ENCODE measurements at regions not wholly inside any gene's neighbourhood (a gene's known extent, or its start where the extent isn't known, plus 50 kb on each side); places are given as distances from the start of the nearest gene placed in this dataset.
"Not testable (repeated sequence)": the region's sequence is repeated elsewhere in the genome, so short reads cannot be mapped to it uniquely, and the experiment has no call there.

DNA sequence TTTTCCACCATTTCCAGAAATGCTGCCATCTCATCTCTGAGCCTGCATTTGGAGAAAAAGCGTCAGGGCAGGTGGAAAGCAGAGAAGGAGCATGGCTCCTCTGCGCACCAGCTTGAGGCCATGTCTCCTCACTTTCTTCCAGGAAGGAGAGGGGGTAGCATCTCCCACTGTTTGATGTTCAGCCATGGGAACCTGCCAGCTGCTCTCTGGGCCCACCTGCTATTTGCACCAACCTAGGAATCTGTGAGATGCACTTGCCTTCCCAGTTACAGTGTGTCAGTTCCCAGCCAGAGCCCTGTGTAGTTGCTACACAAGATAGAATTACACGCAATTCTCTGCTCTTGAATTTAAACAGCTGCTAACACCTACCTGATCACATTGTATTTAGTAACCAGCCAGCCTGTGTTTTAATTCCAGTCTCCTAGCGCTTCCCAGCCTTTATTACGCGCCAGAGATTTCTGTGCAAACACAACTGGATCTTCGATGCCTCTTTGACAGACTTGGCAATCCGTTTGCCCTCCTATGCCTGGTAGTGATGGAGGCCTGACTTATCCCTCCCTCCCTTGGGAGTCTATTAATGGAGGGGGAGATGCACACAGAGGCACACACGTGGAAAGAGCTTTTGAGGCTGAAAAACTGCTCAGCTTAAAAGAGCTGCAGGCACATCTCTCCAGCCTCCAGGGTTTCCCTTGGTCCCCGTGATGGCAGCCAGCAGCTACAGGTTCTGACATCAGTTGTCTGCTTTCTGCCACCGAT is 98.1 kb upstream of the SEC14L1 start:
- DNase-seq (ENCODE audit: low spot score): no peak
- H3K4me3 ChIP-seq (ENCODE audit: severe bottlenecking): no peak overlapping the region
- H3K36me3 ChIP-seq (ENCODE audit: low read depth): no peaks in the 10 kb centered on the region
- peaks cover 10% of the 10 kb centered on the region for H3K4me1 ChIP-seq (ENCODE audit: insufficient read depth, poor library complexity, severe bottlenecking)
- no peaks in the 10 kb centered on the region for H3K27me3 ChIP-seq (ENCODE audit: insufficient read depth, poor library complexity, severe bottlenecking)
- H3K27ac ChIP-seq (ENCODE audit: poor library complexity, severe bottlenecking): no peak overlapping the region
- no peak for ATAC-seq (ENCODE audit: low read depth)
- no peaks in the 10 kb centered on the region for H3K9me3 ChIP-seq (ENCODE audit: severe bottlenecking)
- TF ChIP-seq, protein P1, sequence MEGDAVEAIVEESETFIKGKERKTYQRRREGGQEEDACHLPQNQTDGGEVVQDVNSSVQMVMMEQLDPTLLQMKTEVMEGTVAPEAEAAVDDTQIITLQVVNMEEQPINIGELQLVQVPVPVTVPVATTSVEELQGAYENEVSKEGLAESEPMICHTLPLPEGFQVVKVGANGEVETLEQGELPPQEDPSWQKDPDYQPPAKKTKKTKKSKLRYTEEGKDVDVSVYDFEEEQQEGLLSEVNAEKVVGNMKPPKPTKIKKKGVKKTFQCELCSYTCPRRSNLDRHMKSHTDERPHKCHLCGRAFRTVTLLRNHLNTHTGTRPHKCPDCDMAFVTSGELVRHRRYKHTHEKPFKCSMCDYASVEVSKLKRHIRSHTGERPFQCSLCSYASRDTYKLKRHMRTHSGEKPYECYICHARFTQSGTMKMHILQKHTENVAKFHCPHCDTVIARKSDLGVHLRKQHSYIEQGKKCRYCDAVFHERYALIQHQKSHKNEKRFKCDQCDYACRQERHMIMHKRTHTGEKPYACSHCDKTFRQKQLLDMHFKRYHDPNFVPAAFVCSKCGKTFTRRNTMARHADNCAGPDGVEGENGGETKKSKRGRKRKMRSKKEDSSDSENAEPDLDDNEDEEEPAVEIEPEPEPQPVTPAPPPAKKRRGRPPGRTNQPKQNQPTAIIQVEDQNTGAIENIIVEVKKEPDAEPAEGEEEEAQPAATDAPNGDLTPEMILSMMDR (IDR thresholded peaks at IDR 0.05; ENCODE audit: poor library complexity, severe bottlenecking): no peak

DNA sequence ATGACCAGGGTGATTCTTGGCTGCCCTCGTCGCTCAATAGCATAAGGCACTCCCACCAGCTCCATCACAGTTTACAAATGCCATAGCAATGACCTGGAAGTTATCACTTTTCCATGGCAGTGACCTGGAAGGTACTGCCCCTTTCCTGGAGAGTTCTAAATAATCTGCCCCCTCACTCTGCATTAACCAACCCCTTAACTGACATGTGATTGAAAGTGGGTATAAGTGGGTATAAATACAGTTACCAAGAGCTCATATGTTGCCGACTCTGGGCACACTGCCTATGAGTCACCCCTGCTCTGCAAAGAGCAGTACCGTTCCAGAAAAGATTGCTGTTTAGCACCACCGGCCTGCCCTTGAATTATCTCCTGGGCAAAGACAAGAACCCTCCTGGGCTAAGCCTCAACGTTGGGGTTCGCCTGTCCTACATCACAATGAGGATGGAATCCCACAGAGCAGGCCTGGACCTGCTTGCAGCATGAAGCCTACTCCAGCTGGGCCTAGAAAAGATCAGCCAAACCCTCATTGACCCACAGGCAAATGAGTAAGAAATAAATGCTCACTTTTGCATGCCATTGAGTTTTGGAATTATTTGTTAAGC is 95.2 kb upstream of the SEC14L1 start:
- Histone ChIP-seq H3K27me3 (ENCODE audit: insufficient read depth, poor library complexity, severe bottlenecking) (no peaks in the 10 kb centered on the region), H3K36me3 (ENCODE audit: low read depth) (no peaks in the 10 kb centered on the region), H3K9me3 (ENCODE audit: severe bottlenecking) (no peaks in the 10 kb centered on the region), H3K27ac (ENCODE audit: poor library complexity, severe bottlenecking) (peak overlapping the region; percentile 65), H3K4me1 (ENCODE audit: insufficient read depth, poor library complexity, severe bottlenecking) (peaks cover 10% of the 10 kb centered on the region), H3K4me3 (ENCODE audit: severe bottlenecking) (no peak overlapping the region)
- DNase-seq (ENCODE audit: low spot score) (no peak), ATAC-seq (ENCODE audit: low read depth) (peak; percentile 85)
- TF ChIP-seq, protein P1 (IDR thresholded peaks at IDR 0.05; ENCODE audit: poor library complexity, severe bottlenecking): no peak

DNA sequence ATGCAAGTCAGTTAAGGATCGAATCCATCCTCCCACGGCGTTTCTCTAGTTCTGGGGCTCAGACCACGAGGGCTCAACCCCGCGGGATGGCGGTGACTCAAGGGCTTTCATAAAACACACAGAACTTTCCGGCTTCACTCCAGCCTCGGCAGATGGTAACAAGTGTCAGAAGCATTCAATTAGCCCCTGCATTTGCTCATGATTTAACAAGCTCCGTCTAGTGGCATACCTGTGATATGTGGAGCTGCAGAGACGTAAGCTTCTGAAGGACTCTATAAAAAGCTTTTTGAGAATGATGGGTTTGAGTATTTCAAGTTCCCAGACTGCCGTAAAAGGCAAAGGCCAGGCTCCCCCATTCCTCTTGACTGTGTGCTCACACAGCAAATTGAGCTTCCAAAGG is 91.3 kb upstream of the SEC14L1 start:
- Histone ChIP-seq H3K36me3 (ENCODE audit: low read depth) (no peaks in the 10 kb centered on the region), H3K4me1 (ENCODE audit: insufficient read depth, poor library complexity, severe bottlenecking) (peaks cover 10% of the 10 kb centered on the region), H3K4me3 (ENCODE audit: severe bottlenecking) (no peak overlapping the region), H3K27ac (ENCODE audit: poor library complexity, severe bottlenecking) (no peak overlapping the region), H3K27me3 (ENCODE audit: insufficient read depth, poor library complexity, severe bottlenecking) (no peaks in the 10 kb centered on the region), H3K9me3 (ENCODE audit: severe bottlenecking) (no peaks in the 10 kb centered on the region)
- DNase-seq (ENCODE audit: low spot score): no peak
- ATAC-seq (ENCODE audit: low read depth): no peak
- TF ChIP-seq, protein P1 (IDR thresholded peaks at IDR 0.05; ENCODE audit: poor library complexity, severe bottlenecking): no peak

DNA sequence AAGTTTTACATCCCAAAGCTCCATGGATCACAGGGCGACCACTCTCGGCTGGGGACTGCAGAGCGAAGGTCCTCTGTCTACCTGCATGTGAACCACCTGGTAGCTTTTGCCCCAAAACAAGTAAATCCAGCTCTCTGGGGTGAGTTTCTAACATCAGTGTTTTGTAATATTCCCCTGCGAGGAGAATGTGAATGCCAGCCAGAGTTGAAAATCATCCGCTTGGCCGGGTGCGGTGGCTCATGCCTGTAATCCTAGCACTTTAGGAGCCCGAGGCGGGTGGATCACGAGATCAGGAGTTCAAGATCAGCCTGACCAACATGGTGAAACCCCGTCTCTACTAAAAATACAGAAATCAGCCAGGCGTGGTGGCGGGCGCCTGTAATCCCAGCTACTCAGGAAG is 89.9 kb upstream of the SEC14L1 start:
- H3K36me3 ChIP-seq (ENCODE audit: low read depth); H3K4me3 ChIP-seq (ENCODE audit: severe bottlenecking); H3K4me1 ChIP-seq (ENCODE audit: insufficient read depth, poor library complexity, severe bottlenecking); ATAC-seq (ENCODE audit: low read depth); H3K9me3 ChIP-seq (ENCODE audit: severe bottlenecking); DNase-seq (ENCODE audit: low spot score); H3K27ac ChIP-seq (ENCODE audit: poor library complexity, severe bottlenecking); H3K27me3 ChIP-seq (ENCODE audit: insufficient read depth, poor library complexity, severe bottlenecking): not testable (repeated sequence)

DNA sequence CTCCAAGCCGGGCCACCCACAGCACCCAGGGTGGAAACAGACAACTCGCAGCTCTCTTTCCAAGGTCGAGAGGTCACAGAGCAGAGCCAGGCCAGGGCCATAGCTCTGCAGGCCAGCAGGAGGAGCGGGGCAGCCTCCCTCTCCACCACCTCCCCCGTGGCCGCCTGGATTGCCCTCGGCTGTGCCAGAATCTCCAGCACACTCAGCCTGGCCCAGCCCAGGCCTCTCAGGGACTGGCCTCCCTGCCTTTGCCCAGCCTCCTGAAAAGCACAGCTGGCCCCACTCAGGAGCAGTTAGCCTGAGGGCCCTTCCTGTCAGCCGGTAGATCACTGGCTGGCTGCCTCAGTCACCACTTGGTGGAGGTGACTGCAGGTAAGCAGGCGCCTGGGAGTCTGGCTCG is 85.8 kb upstream of the SEC14L1 start:
- H3K27ac ChIP-seq (ENCODE audit: poor library complexity, severe bottlenecking): no peak overlapping the region
- H3K4me3 ChIP-seq (ENCODE audit: severe bottlenecking): no peak overlapping the region
- H3K4me1 ChIP-seq (ENCODE audit: insufficient read depth, poor library complexity, severe bottlenecking): no peaks in the 10 kb centered on the region
- DNase-seq (ENCODE audit: low spot score) (no peak), ATAC-seq (ENCODE audit: low read depth) (no peak)
- no peaks in the 10 kb centered on the region for H3K27me3 ChIP-seq (ENCODE audit: insufficient read depth, poor library complexity, severe bottlenecking)
- TF ChIP-seq, protein P1 (IDR thresholded peaks at IDR 0.05; ENCODE audit: poor library complexity, severe bottlenecking): no peak
- H3K9me3 ChIP-seq (ENCODE audit: severe bottlenecking): no peaks in the 10 kb centered on the region
- H3K36me3 ChIP-seq (ENCODE audit: low read depth): no peaks in the 10 kb centered on the region

All from RWPE2 (cell line).